ENCODE measurements at regions not wholly inside any gene's neighbourhood (a gene's known extent, or its start where the extent isn't known, plus 50 kb on each side); places are given as distances from the start of the nearest gene placed in this dataset.

- Histone ChIP-seq H3K4me3 (ENCODE audit: low read depth in 2 of 2, low read length in 1 of 2) (no peak overlapping the region), H3K27ac (ENCODE audit: low read depth in 2 of 2, low read length in 1 of 2) (no peak overlapping the region), H3K9me2 (no peaks in the 10 kb centered on the region), H3K9ac (no peak overlapping the region), H2AFZ (ENCODE audit: low read depth) (no peak overlapping the region), H3K4me2 (no peak overlapping the region), H3K79me2 (ENCODE audit: insufficient read depth) (no peaks in the 10 kb centered on the region), H4K20me1 (ENCODE audit: insufficient read depth) (no peaks in the 10 kb centered on the region), H3K9me3 (no peaks in the 10 kb centered on the region), H3K27me3 (ENCODE audit: insufficient read depth) (no peaks in the 10 kb centered on the region; the same call in 1 of the 2 replicates), H3F3A (replicated peaks; ENCODE audit: insufficient read depth) (no peaks in the 10 kb centered on the region), H3K4me1 (ENCODE audit: control insufficient read depth in 1 of 2, insufficient read depth in 2 of 2, low read depth in 1 of 2, low read length in 1 of 2) (no peaks in the 10 kb centered on the region), H3K36me3 (replicated peaks in 1 of 2; ENCODE audit: control insufficient read depth in 1 of 2, insufficient read depth in 2 of 2, low read length in 1 of 2) (no peaks in the 10 kb centered on the region)
- TF ChIP-seq TEAD4 (IDR thresholded peaks at IDR 0.05; ENCODE audit: borderline replicate concordance, insufficient read depth) (no peak), CHD2 (IDR thresholded peaks at IDR 0.05; ENCODE audit: low read length, partially characterized antibody) (no peak), TAF1 (IDR thresholded peaks at IDR 0.05; ENCODE audit: borderline replicate concordance, low read depth, low read length) (no peak), ZBTB33 (IDR thresholded peaks at IDR 0.05; ENCODE audit: borderline replicate concordance, low read depth) (no peak), IRF3 (IDR thresholded peaks at IDR 0.05; ENCODE audit: low read depth, low read length) (no peak), EZH2phosphoT487 (IDR thresholded peaks at IDR 0.05; ENCODE audit: borderline replicate concordance, low read depth) (no peak), NRF1 (IDR thresholded peaks at IDR 0.05; ENCODE audit: low read depth, low read length) (no peak)
- POLR2A ChIA-PET, result no interaction called here
- CTCF ChIA-PET, result no interaction called here
- DNase-seq, result no peak
- 35% methylated on average over 4 of the region's 46 CpGs for WGBS (ENCODE audit: low lambda C conversion rate)
Observed at GRCh38 chrX:84933956-84934556, 69.6 kb upstream of the APOOL start.
